ENCODE measurements at regions not wholly inside any gene's neighbourhood (a gene's known extent, or its start where the extent isn't known, plus 50 kb on each side); places are given as distances from the start of the nearest gene placed in this dataset.

GRCh38 chr10:4344492-4344994, 481.5 kb upstream of the AKR1E2 start:
- no peak for DNase-seq (ENCODE audit: low read depth in 3 of 3)

GRCh38 chr10:4343873-4344272, 482.1 kb upstream of the AKR1E2 start:
- DNase-seq (ENCODE audit: low read depth in 3 of 3): no peak

GRCh38 chr10:4343091-4343490, 482.9 kb upstream of the AKR1E2 start:
- DNase-seq (ENCODE audit: low read depth in 3 of 3): no peak

- no peak for DNase-seq (ENCODE audit: low read depth in 3 of 3)
These were observed 487.2 kb upstream of the AKR1E2 start for GRCh38 chr10:4338768-4339167.

GRCh38 chr10:4337563-4337962, 488.4 kb upstream of the AKR1E2 start:
- DNase-seq (ENCODE audit: low read depth in 3 of 3): no peak

GRCh38 chr10:4334871-4335270, 491.1 kb upstream of the AKR1E2 start:
- DNase-seq (ENCODE audit: low read depth in 3 of 3): no peak

- DNase-seq (ENCODE audit: low read depth in 3 of 3): no peak
These were observed 492.0 kb upstream of the AKR1E2 start for GRCh38 chr10:4334015-4334414.

- DNase-seq (ENCODE audit: low read depth in 3 of 3): no peak
These were observed 492.5 kb upstream of the AKR1E2 start for GRCh38 chr10:4333459-4333894.

- DNase-seq (ENCODE audit: low read depth in 3 of 3): no peak
These were observed 493.1 kb upstream of the AKR1E2 start for GRCh38 chr10:4332764-4333458.

- no peak for DNase-seq (ENCODE audit: low read depth in 3 of 3)
These were observed 494.9 kb upstream of the AKR1E2 start for GRCh38 chr10:4331150-4331549.

- DNase-seq (ENCODE audit: low read depth in 3 of 3): no peak
These were observed 495.4 kb upstream of the AKR1E2 start for GRCh38 chr10:4330636-4331035.

- DNase-seq (ENCODE audit: low read depth in 3 of 3): no peak
These were observed 496.8 kb upstream of the AKR1E2 start for GRCh38 chr10:4329225-4329624.

- DNase-seq (ENCODE audit: low read depth in 3 of 3): no peak
These were observed 499.4 kb upstream of the AKR1E2 start for GRCh38 chr10:4326647-4327046.

GRCh38 chr10:4319870-4320367, 506.1 kb upstream of the AKR1E2 start:
- no peak for DNase-seq (ENCODE audit: low read depth in 3 of 3)

- no peak for DNase-seq (ENCODE audit: low read depth in 3 of 3)
These were observed 509.7 kb upstream of the AKR1E2 start for GRCh38 chr10:4316161-4316810.

- no peak for DNase-seq (ENCODE audit: low read depth in 3 of 3)
These were observed 510.5 kb upstream of the AKR1E2 start for GRCh38 chr10:4315551-4315950.

GRCh38 chr10:4313051-4313450, 513.0 kb upstream of the AKR1E2 start:
- no peak for DNase-seq (ENCODE audit: low read depth in 3 of 3)

- no peak for DNase-seq (ENCODE audit: low read depth in 3 of 3)
These were observed 513.8 kb upstream of the AKR1E2 start for GRCh38 chr10:4312051-4312835.

GRCh38 chr10:4310172-4310571, 515.8 kb upstream of the AKR1E2 start:
- DNase-seq (ENCODE audit: low read depth in 3 of 3): no peak

- no peak for DNase-seq (ENCODE audit: low read depth in 3 of 3)
These were observed 518.1 kb upstream of the AKR1E2 start for GRCh38 chr10:4307910-4308309.

GRCh38 chr10:4306871-4307270, 519.1 kb upstream of the AKR1E2 start:
- no peak for DNase-seq (ENCODE audit: low read depth in 3 of 3)

- DNase-seq (ENCODE audit: low read depth in 3 of 3): no peak
These were observed 518.0 kb upstream of the KLF6 start for GRCh38 chr10:4303045-4303444.

All from stimulated activated CD4-positive, alpha-beta T cell treated with anti-CD3 and anti-CD28 coated beads, TNF-alpha, amount 100 ng/mL, for 4 hours (primary cell).